ENCODE measurements at regions not wholly inside any gene's neighbourhood (a gene's known extent, or its start where the extent isn't known, plus 50 kb on each side); places are given as distances from the start of the nearest gene placed in this dataset.

- TF ChIP-seq, protein P1, sequence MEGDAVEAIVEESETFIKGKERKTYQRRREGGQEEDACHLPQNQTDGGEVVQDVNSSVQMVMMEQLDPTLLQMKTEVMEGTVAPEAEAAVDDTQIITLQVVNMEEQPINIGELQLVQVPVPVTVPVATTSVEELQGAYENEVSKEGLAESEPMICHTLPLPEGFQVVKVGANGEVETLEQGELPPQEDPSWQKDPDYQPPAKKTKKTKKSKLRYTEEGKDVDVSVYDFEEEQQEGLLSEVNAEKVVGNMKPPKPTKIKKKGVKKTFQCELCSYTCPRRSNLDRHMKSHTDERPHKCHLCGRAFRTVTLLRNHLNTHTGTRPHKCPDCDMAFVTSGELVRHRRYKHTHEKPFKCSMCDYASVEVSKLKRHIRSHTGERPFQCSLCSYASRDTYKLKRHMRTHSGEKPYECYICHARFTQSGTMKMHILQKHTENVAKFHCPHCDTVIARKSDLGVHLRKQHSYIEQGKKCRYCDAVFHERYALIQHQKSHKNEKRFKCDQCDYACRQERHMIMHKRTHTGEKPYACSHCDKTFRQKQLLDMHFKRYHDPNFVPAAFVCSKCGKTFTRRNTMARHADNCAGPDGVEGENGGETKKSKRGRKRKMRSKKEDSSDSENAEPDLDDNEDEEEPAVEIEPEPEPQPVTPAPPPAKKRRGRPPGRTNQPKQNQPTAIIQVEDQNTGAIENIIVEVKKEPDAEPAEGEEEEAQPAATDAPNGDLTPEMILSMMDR (IDR thresholded peaks at IDR 0.05; ENCODE audit: control extremely low read depth, extremely low read depth, low read depth, missing control alignments) = no peak
- ChIA-PET CTCF (no interaction called here), POLR2A (no interaction called here)
- DNase-seq (ENCODE audit: extremely low spot score) = no peak
Measured at GRCh38 chr2:7131261-7131660, 214.0 kb downstream of the RNF144A start.

DNA sequence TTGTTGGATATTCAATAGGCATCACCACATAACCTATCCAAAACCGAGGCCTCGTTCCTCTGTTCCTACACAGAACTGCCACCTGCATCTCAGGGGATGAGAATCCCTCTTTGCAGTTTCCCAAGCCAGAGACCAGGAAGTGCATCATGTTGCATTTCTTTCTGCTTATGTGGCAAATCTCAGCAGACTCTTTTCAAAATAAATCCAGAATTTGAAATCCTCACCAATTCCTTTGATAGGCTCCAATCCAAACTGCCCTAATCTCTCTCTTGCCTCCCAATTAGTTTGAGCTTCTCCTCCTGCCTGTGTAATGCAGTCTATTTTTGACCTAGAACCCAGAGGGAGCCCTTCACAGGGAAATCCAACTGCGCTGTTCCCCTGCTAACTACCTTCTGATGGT lies 215.5 kb downstream of the RNF144A start:
- DNase-seq (ENCODE audit: extremely low spot score) = no peak
- TF ChIP-seq, protein P1 (IDR thresholded peaks at IDR 0.05; ENCODE audit: control extremely low read depth, extremely low read depth, low read depth, missing control alignments) = no peak
- ChIA-PET CTCF (no interaction called here), POLR2A (no interaction called here)

GRCh38 chr2:7133521-7133920 lies 216.3 kb downstream of the RNF144A start:
- no peak for DNase-seq (ENCODE audit: extremely low spot score)
- TF ChIP-seq, protein P1 (IDR thresholded peaks at IDR 0.05; ENCODE audit: control extremely low read depth, extremely low read depth, low read depth, missing control alignments) = no peak
- ChIA-PET POLR2A (no interaction called here), CTCF (interaction anchor here (1.1 kb wide), 1 partner anchor 36 kb away, joined by 3 read pairs; no protein-coding TSS in a partner anchor)

DNA sequence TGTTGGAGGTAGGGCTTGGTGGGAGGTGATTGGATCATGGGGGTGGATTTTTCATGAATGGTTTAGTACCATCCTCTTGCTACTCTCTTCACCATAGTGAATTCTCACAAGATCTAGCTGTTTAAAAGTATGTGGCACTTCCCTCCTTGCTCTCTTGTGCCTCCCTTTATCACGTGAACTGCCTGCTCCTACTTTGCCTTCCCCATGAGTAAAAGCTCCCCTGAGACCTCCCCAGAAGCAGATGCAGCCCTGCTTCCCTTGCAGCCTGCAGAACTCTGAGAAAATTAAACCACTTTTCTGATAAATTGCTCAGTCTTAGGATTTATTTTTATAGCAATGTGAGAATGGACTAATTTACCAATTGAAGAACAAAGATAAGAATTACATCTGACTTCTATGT lies 223.1 kb downstream of the RNF144A start:
- CTCF ChIA-PET = interaction anchor here (0.8 kb wide), 1 partner anchor 43 kb away, joined by 3 read pairs; no protein-coding TSS in a partner anchor
- TF ChIP-seq, protein P1 (IDR thresholded peaks at IDR 0.05; ENCODE audit: control extremely low read depth, extremely low read depth, low read depth, missing control alignments) = no peak
- POLR2A ChIA-PET = no interaction called here

GRCh38 chr2:7145707-7146106 lies 228.5 kb downstream of the RNF144A start:
- ChIA-PET POLR2A (no interaction called here), CTCF (no interaction called here)
- TF ChIP-seq, protein P1 (IDR thresholded peaks at IDR 0.05; ENCODE audit: control extremely low read depth, extremely low read depth, low read depth, missing control alignments) = no peak
- DNase-seq (ENCODE audit: extremely low spot score) = no peak

More for the DNA sequence above, 223.1 kb downstream of the RNF144A start:
- DNase-seq (ENCODE audit: extremely low spot score) = no peak

GRCh38 chr2:7146151-7146550 lies 228.9 kb downstream of the RNF144A start:
- no peak for DNase-seq (ENCODE audit: extremely low spot score)
- POLR2A ChIA-PET = no interaction called here
- CTCF ChIA-PET = no interaction called here
- TF ChIP-seq, protein P1 (IDR thresholded peaks at IDR 0.05; ENCODE audit: control extremely low read depth, extremely low read depth, low read depth, missing control alignments) = no peak

GRCh38 chr2:7154656-7155055 lies 237.4 kb downstream of the RNF144A start:
- ChIA-PET CTCF (no interaction called here), POLR2A (no interaction called here)
- TF ChIP-seq, protein P1 (IDR thresholded peaks at IDR 0.05; ENCODE audit: control extremely low read depth, extremely low read depth, low read depth, missing control alignments) = no peak
- DNase-seq (ENCODE audit: extremely low spot score) = no peak
